ENCODE measurements at regions not wholly inside any gene's neighbourhood (a gene's known extent, or its start where the extent isn't known, plus 50 kb on each side); places are given as distances from the start of the nearest gene placed in this dataset.

DNA sequence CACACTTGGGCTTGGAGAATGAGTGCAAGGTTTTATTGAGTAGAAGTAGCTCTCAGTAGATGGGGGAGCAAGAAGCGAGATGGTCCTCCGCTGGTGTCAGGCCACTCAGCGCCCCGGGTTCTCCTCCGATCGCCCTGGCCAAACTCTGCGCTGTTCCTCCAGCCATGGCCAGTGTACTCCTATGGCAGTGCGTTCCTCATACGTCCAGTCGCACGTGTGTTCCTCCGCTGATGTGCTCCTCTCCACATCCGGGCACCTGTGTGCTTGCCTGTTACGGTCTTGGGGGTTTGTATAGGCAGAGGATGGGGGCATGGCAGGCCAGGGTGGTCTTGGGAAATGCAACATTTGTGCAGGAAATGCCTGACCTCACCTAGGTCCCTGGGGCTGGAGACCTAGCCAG is 1899.4 kb downstream of the PCDH9 start:
- no peak for ATAC-seq
- Histone ChIP-seq H3K4me2 (ENCODE audit: low read length) (no peak overlapping the region), H3K9me2 (ENCODE audit: insufficient read depth) (no peaks in the 10 kb centered on the region), H3K9ac (ENCODE audit: low read length) (no peak overlapping the region), H3K27ac (ENCODE audit: low read depth, low read length) (no peak overlapping the region), H2AFZ (ENCODE audit: low read depth, low read length, poor library complexity, severe bottlenecking) (no peak overlapping the region), H3K36me3 (ENCODE audit: control insufficient read depth in 1 of 2, insufficient read depth in 2 of 2, low read length in 2 of 2) (no peaks in the 10 kb centered on the region), H3K4me3 (replicated peaks in 1 of 2; ENCODE audit: low read depth in 1 of 2, low read length in 2 of 2) (no peak overlapping the region), H3K79me2 (ENCODE audit: insufficient read depth, low read length) (no peaks in the 10 kb centered on the region), H3K27me3 (ENCODE audit: insufficient read depth, low read length) (no peaks in the 10 kb centered on the region), H4K20me1 (ENCODE audit: insufficient read depth) (no peaks in the 10 kb centered on the region), H3K4me1 (ENCODE audit: control insufficient read depth in 1 of 2, insufficient read depth in 2 of 2, low read length in 2 of 2) (no peaks in the 10 kb centered on the region), H3K9me3 (ENCODE audit: control insufficient read depth in 1 of 2, insufficient read depth in 1 of 2, low read depth in 1 of 2, low read length in 2 of 2) (no peaks in the 10 kb centered on the region)
- BruUV-seq (replicated peaks) = no TSS peak
- no peak for DNase-seq (ENCODE audit: low read depth, low spot score)
- ChIA-PET CTCF (no interaction called here), POLR2A (no interaction called here), RAD21 (ENCODE audit: low non-redundant PET in 1 of 2, low total read pairs in 2 of 2, uncharacterized antibody in 2 of 2, unreplicated experiment in 2 of 2) (no interaction called here)
- TF ChIP-seq EGR1 (IDR thresholded peaks at IDR 0.05; ENCODE audit: low read depth) (no peak), EZH2phosphoT487 (IDR thresholded peaks at IDR 0.05; ENCODE audit: borderline replicate concordance) (no peak), POLR2A (IDR thresholded peaks at IDR 0.05; ENCODE audit: borderline replicate concordance, extremely low read depth, insufficient read depth, insufficient read length) (no peak), SIN3A (IDR thresholded peaks at IDR 0.05; ENCODE audit: low read depth) (no peak), CEBPB (IDR thresholded peaks at IDR 0.05; ENCODE audit: low read depth) (no peak)
- intact Hi-C loops (cut with micrococcal nuclease) = no loop called here

- Histone ChIP-seq H3K27me3 (ENCODE audit: insufficient read depth, low read length) (no peaks in the 10 kb centered on the region), H3K36me3 (ENCODE audit: control insufficient read depth in 1 of 2, insufficient read depth in 2 of 2, low read length in 2 of 2) (no peaks in the 10 kb centered on the region), H3K4me1 (ENCODE audit: control insufficient read depth in 1 of 2, insufficient read depth in 2 of 2, low read length in 2 of 2) (no peaks in the 10 kb centered on the region), H2AFZ (ENCODE audit: low read depth, low read length, poor library complexity, severe bottlenecking) (no peak overlapping the region), H3K9me3 (ENCODE audit: control insufficient read depth in 1 of 2, insufficient read depth in 1 of 2, low read depth in 1 of 2, low read length in 2 of 2) (no peaks in the 10 kb centered on the region), H3K4me2 (ENCODE audit: low read length) (no peak overlapping the region), H3K27ac (ENCODE audit: low read depth, low read length) (no peak overlapping the region), H3K4me3 (replicated peaks in 1 of 2; ENCODE audit: low read depth in 1 of 2, low read length in 2 of 2) (no peak overlapping the region), H4K20me1 (ENCODE audit: insufficient read depth) (no peaks in the 10 kb centered on the region), H3K79me2 (ENCODE audit: insufficient read depth, low read length) (no peaks in the 10 kb centered on the region), H3K9me2 (ENCODE audit: insufficient read depth) (no peaks in the 10 kb centered on the region), H3K9ac (ENCODE audit: low read length) (no peak overlapping the region)
- DNase-seq (ENCODE audit: low read depth, low spot score) (no peak), ATAC-seq (no peak)
- intact Hi-C loops (cut with micrococcal nuclease) = no loop called here
- ChIA-PET CTCF (no interaction called here), RAD21 (ENCODE audit: low non-redundant PET in 1 of 2, low total read pairs in 2 of 2, uncharacterized antibody in 2 of 2, unreplicated experiment in 2 of 2) (no interaction called here), POLR2A (no interaction called here)
- no TSS peak for BruUV-seq (replicated peaks)
- no peak for TF ChIP-seq ZBTB33 (IDR thresholded peaks at IDR 0.05; ENCODE audit: extremely low read depth, insufficient replicate concordance, low read length)
- no peak for TF ChIP-seq EZH2 (IDR thresholded peaks at IDR 0.05)
- TF ChIP-seq ELF1 (IDR thresholded peaks at IDR 0.05; ENCODE audit: borderline replicate concordance, low read depth) = no peak
- no peak for TF ChIP-seq SP1 (IDR thresholded peaks at IDR 0.05; ENCODE audit: low read depth)
- TF ChIP-seq ZFX (IDR thresholded peaks at IDR 0.05) = no peak
- TF ChIP-seq SRF (IDR thresholded peaks at IDR 0.05; ENCODE audit: low read depth) = no peak
- TF ChIP-seq, protein P1, sequence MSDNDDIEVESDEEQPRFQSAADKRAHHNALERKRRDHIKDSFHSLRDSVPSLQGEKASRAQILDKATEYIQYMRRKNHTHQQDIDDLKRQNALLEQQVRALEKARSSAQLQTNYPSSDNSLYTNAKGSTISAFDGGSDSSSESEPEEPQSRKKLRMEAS (IDR thresholded peaks at IDR 0.05) = no peak
- no peak for TF ChIP-seq EGR1 (IDR thresholded peaks at IDR 0.05; ENCODE audit: low read depth)
- TF ChIP-seq REST (IDR thresholded peaks at IDR 0.05; ENCODE audit: low read depth) = no peak
Measured at GRCh38 chr13:65330287-65330686, 1899.8 kb downstream of the PCDH9 start.

All from HCT116 (cell line).